ENCODE measurements at regions not wholly inside any gene's neighbourhood (a gene's known extent, or its start where the extent isn't known, plus 50 kb on each side); places are given as distances from the start of the nearest gene placed in this dataset.

- Mint-ChIP-seq H3K4me3 (no peak overlapping the region), H3K4me1 (peaks cover 10% of the 10 kb centered on the region), H3K36me3 (ENCODE audit: low read depth) (no peaks in the 10 kb centered on the region), H3K27ac (ENCODE audit: unreplicated experiment) (no peak overlapping the region), H3K9me3 (no peaks in the 10 kb centered on the region), H3K27me3 (ENCODE audit: low read depth) (peaks cover 5% of the 10 kb centered on the region)
- no peak for TF ChIP-seq CTCF (conservative IDR thresholded peaks at IDR 0.05)
- DNase-seq (ENCODE audit: low read depth, low spot score) = no peak
Observed at GRCh38 chr12:111155020-111155419, 213.9 kb downstream of the PHETA1 start.

GRCh38 chr12:111154147-111154834 lies 214.6 kb downstream of the PHETA1 start:
- H3K36me3 Mint-ChIP-seq (ENCODE audit: low read depth) = no peaks in the 10 kb centered on the region
- TF ChIP-seq CTCF (conservative IDR thresholded peaks at IDR 0.05) = no peak
- DNase-seq (ENCODE audit: low read depth, low spot score) = no peak
- H3K27ac Mint-ChIP-seq (ENCODE audit: unreplicated experiment) = no peak overlapping the region
- H3K9me3 Mint-ChIP-seq = no peaks in the 10 kb centered on the region
- peaks cover 5% of the 10 kb centered on the region for H3K27me3 Mint-ChIP-seq (ENCODE audit: low read depth)
- H3K4me1 Mint-ChIP-seq = peaks cover 10% of the 10 kb centered on the region
- H3K4me3 Mint-ChIP-seq = no peak overlapping the region

- Mint-ChIP-seq H3K27ac (ENCODE audit: unreplicated experiment) (no peak overlapping the region), H3K36me3 (ENCODE audit: low read depth) (no peaks in the 10 kb centered on the region), H3K27me3 (ENCODE audit: low read depth) (peaks cover 5% of the 10 kb centered on the region), H3K4me3 (no peak overlapping the region), H3K9me3 (no peaks in the 10 kb centered on the region), H3K4me1 (peaks cover 10% of the 10 kb centered on the region)
- no peak for TF ChIP-seq CTCF (conservative IDR thresholded peaks at IDR 0.05)
- DNase-seq (ENCODE audit: low read depth, low spot score) = no peak
Observed at GRCh38 chr12:111152561-111152960, 216.3 kb downstream of the PHETA1 start.

- Mint-ChIP-seq H3K27ac (ENCODE audit: unreplicated experiment) (no peak overlapping the region), H3K4me1 (peaks cover 10% of the 10 kb centered on the region)
Observed at GRCh38 chr12:111150921-111151840, 217.7 kb downstream of the PHETA1 start.

GRCh38 chr12:111150360-111150759 lies 218.5 kb downstream of the PHETA1 start:
- Mint-ChIP-seq H3K4me1 (peaks cover 10% of the 10 kb centered on the region), H3K27ac (ENCODE audit: unreplicated experiment) (peak overlapping the region; percentile 75), H3K36me3 (ENCODE audit: low read depth) (no peaks in the 10 kb centered on the region), H3K4me3 (no peak overlapping the region), H3K27me3 (ENCODE audit: low read depth) (peaks cover 5% of the 10 kb centered on the region), H3K9me3 (no peaks in the 10 kb centered on the region)
- no peak for DNase-seq (ENCODE audit: low read depth, low spot score)
- no peak for TF ChIP-seq CTCF (conservative IDR thresholded peaks at IDR 0.05)

More at GRCh38 chr12:111150921-111151840, 217.7 kb downstream of the PHETA1 start:
- Mint-ChIP-seq H3K4me3 (no peak overlapping the region), H3K36me3 (ENCODE audit: low read depth) (no peaks in the 10 kb centered on the region), H3K9me3 (no peaks in the 10 kb centered on the region), H3K27me3 (ENCODE audit: low read depth) (peaks cover 5% of the 10 kb centered on the region)
- DNase-seq (ENCODE audit: low read depth, low spot score) = no peak
- no peak for TF ChIP-seq CTCF (conservative IDR thresholded peaks at IDR 0.05)

Measured in neural crest cell (in vitro differentiated cells).